DND-41 (cell line): ENCODE measurements at regions not wholly inside any gene's neighbourhood (a gene's known extent, or its start where the extent isn't known, plus 50 kb on each side); places are given as distances from the start of the nearest gene placed in this dataset.

Experiments
- ATAC-seq: fragments of 200-7000 bp; cut with Tn5 transposase; 3 replicates; pipeline ENCODE4 v1.9.1; 2021; ENCODE audit warnings: low read depth; ENCODE audit not compliant: insufficient read depth
- DNase-seq: peaks from one replicate; pipeline ENCODE4 v3.0.0-alpha.2; 2020
- H2AFZ ChIP-seq: 2 replicates; pipeline ENCODE4 v1.6.0; 2012; ENCODE audit warnings: low read depth, low read length
- H3K27ac ChIP-seq: 2 replicates; pipeline ENCODE4 v1.5.1; 2012; ENCODE audit warnings: low read length, inconsistent platforms
- H3K27me3 ChIP-seq: fragments of 200-600 bp; sonication (generic); 2 replicates; pipeline ENCODE4 v1.6.0; 2012; ENCODE audit warnings: low read length, mild to moderate bottlenecking, inconsistent platforms; ENCODE audit not compliant: insufficient read depth, poor library complexity
- H3K36me3 ChIP-seq: 2 replicates; pipeline ENCODE4 v1.5.1; 2012; ENCODE audit warnings: low read length, inconsistent platforms; ENCODE audit not compliant: insufficient read depth
- H3K4me1 ChIP-seq: 2 replicates; pipeline ENCODE4 v1.5.1; 2012; ENCODE audit warnings: mild to moderate bottlenecking, low read length; ENCODE audit not compliant: insufficient read depth
- H3K4me2 ChIP-seq: 2 replicates; pipeline ENCODE4 v1.6.0; 2012; ENCODE audit warnings: mild to moderate bottlenecking, moderate library complexity, low read length, inconsistent platforms; ENCODE audit not compliant: insufficient read depth
- H3K4me3 ChIP-seq, 2 experiments: fragments of 200-600 bp in 1 of 2; shearing (Covaris generic) in 1 of 2; 2 replicates each; pipeline ENCODE4 v1.5.1; 2012 to 2016; ENCODE audit warnings: inconsistent platforms in 2 of 2, low read length in 2 of 2, mild to moderate bottlenecking in 2 of 2, low read depth in 1 of 2, moderate library complexity in 1 of 2
- H3K79me2 ChIP-seq: 2 replicates; pipeline ENCODE4 v1.6.0; 2012; ENCODE audit warnings: low read length, inconsistent platforms; ENCODE audit not compliant: insufficient read depth
- H3K9ac ChIP-seq: 2 replicates; pipeline ENCODE4 v1.6.0; 2012; ENCODE audit warnings: low read depth, mild to moderate bottlenecking, inconsistent platforms, low read length, moderate library complexity
- H3K9me3 ChIP-seq: 2 replicates; pipeline ENCODE4 v1.5.1; 2012; ENCODE audit warnings: low read length, moderate library complexity, mild to moderate bottlenecking, inconsistent platforms; ENCODE audit not compliant: insufficient read depth, severe bottlenecking
- H4K20me1 ChIP-seq: 2 replicates; pipeline ENCODE4 v1.6.0; 2012; ENCODE audit warnings: low read length; ENCODE audit not compliant: insufficient read depth
- EZH2 ChIP-seq: IDR thresholded peaks from 3 replicates; pipeline ENCODE4 v1.6.1; 2012; ENCODE audit warnings: borderline replicate concordance, low read depth, mild to moderate bottlenecking, moderate library complexity, low read length, inconsistent platforms; ENCODE audit not compliant: severe bottlenecking
- TF ChIP-seq, protein P1 (sequence below): IDR thresholded peaks from 2 replicates; pipeline ENCODE4 v1.5.1; 2012; ENCODE audit warnings: borderline replicate concordance, low read length, moderate library complexity, mild to moderate bottlenecking; ENCODE audit not compliant: poor library complexity, severe bottlenecking; ENCODE audit errors: extremely low read depth

DNA sequence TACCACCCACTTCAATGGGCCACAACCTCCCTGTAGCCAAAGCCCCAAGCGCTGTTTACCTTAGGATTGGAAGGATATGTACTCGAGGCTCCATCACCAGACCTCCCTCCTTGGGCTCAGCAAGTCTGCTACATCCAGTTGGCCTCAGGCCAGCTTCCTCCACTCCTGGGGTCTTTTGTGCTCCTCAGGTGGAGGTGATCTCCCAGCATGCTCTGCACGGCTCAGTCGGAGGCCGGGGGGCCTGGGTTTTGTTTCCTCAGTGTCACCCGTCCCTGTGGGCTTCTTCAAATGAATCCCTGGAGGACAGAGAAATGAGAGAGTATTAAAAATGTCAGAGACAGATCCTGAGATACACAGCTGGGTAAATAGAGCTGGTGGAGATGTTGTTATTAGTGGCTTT, 723.1 kb upstream of the TBX3 start:
- no peak for DNase-seq
- no peaks in the 10 kb centered on the region for H3K79me2 ChIP-seq
- H3K27ac ChIP-seq: no peak overlapping the region
- no peak for TF ChIP-seq EZH2
- TF ChIP-seq, protein P1, sequence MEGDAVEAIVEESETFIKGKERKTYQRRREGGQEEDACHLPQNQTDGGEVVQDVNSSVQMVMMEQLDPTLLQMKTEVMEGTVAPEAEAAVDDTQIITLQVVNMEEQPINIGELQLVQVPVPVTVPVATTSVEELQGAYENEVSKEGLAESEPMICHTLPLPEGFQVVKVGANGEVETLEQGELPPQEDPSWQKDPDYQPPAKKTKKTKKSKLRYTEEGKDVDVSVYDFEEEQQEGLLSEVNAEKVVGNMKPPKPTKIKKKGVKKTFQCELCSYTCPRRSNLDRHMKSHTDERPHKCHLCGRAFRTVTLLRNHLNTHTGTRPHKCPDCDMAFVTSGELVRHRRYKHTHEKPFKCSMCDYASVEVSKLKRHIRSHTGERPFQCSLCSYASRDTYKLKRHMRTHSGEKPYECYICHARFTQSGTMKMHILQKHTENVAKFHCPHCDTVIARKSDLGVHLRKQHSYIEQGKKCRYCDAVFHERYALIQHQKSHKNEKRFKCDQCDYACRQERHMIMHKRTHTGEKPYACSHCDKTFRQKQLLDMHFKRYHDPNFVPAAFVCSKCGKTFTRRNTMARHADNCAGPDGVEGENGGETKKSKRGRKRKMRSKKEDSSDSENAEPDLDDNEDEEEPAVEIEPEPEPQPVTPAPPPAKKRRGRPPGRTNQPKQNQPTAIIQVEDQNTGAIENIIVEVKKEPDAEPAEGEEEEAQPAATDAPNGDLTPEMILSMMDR: no peak
- ATAC-seq: no peak
- no peaks in the 10 kb centered on the region for H3K9me3 ChIP-seq
- H3K36me3 ChIP-seq: no peaks in the 10 kb centered on the region
- H2AFZ ChIP-seq: no peak overlapping the region
- no peak overlapping the region for H3K4me3 ChIP-seq
- no peak overlapping the region for H3K9ac ChIP-seq
- no peak overlapping the region for H3K4me2 ChIP-seq
- H4K20me1 ChIP-seq: no peaks in the 10 kb centered on the region
- H3K4me1 ChIP-seq: no peaks in the 10 kb centered on the region
- H3K27me3 ChIP-seq: peaks cover 8% of the 10 kb centered on the region

DNA sequence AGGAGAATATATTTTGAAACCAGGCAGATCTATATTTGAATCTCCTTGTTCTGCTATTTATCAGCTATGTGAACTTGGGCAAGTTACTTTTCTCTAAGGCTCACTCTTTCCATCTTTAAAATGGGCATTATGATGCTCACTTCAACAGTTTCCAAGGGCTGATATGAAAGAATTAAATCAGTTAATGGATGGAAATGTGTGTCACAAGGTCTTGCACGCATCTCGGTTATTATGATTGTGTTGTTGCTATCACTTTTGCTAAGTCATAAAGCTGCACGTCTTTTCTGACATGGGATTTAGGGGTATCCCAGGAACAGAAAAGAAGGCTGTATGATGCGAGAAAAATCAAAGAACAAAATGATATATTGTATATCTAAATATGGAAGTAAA, 721.5 kb upstream of the TBX3 start:
- TF ChIP-seq, protein P1: no peak
- TF ChIP-seq EZH2: no peak
- no peak overlapping the region for H3K4me3 ChIP-seq
- no peaks in the 10 kb centered on the region for H3K79me2 ChIP-seq
- no peak overlapping the region for H3K27ac ChIP-seq
- ATAC-seq: no peak
- H3K4me2 ChIP-seq: no peak overlapping the region
- no peak for DNase-seq
- H3K9ac ChIP-seq: no peak overlapping the region
- H3K27me3 ChIP-seq: peaks cover 9% of the 10 kb centered on the region
- no peaks in the 10 kb centered on the region for H3K4me1 ChIP-seq
- H4K20me1 ChIP-seq: no peaks in the 10 kb centered on the region
- H3K9me3 ChIP-seq: no peaks in the 10 kb centered on the region
- H2AFZ ChIP-seq: no peak overlapping the region
- H3K36me3 ChIP-seq: no peaks in the 10 kb centered on the region

DNA sequence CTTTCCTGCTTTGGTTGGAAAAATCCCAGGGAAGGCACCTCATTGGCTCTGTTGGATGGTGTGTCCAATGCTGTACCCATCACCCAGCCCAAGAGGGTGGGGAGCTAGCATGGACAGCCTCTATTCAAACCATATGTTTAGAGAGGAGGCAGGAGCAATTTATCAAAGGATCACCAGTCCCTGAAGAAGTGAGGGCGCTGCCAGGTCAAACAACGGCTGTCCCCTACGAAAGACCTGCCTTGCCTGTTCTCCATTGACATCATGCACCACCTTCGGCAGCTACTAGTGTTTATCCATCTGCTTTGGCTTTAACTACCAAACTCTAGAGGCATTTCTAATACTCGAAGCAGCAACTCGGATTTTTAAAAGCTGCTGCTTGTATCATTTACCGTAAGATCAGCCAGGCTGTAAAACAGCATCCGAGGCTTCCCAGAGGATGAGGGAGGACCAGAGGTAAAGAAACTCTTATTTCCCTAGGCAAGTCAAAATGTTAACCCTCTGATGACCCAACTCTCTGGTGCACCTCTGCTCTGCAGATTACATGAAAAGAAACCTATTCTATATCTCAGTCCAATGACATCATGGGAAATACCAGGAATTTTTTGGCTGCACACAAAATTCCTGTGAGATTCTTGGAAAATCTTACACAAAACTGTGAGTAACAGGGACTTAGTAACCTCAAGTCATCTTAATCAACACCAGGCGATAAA, 720.9 kb upstream of the TBX3 start:
- TF ChIP-seq, protein P1: no peak
- no peak for TF ChIP-seq EZH2
- peaks cover 9% of the 10 kb centered on the region for H3K27me3 ChIP-seq
- no peak overlapping the region for H2AFZ ChIP-seq
- no peaks in the 10 kb centered on the region for H3K9me3 ChIP-seq
- no peak for ATAC-seq
- H3K27ac ChIP-seq: no peak overlapping the region
- no peak overlapping the region for H3K4me2 ChIP-seq
- no peaks in the 10 kb centered on the region for H3K4me1 ChIP-seq
- no peak overlapping the region for H3K9ac ChIP-seq
- no peak overlapping the region for H3K4me3 ChIP-seq
- H3K36me3 ChIP-seq: no peaks in the 10 kb centered on the region
- H3K79me2 ChIP-seq: no peaks in the 10 kb centered on the region
- no peak for DNase-seq
- no peaks in the 10 kb centered on the region for H4K20me1 ChIP-seq

DNA sequence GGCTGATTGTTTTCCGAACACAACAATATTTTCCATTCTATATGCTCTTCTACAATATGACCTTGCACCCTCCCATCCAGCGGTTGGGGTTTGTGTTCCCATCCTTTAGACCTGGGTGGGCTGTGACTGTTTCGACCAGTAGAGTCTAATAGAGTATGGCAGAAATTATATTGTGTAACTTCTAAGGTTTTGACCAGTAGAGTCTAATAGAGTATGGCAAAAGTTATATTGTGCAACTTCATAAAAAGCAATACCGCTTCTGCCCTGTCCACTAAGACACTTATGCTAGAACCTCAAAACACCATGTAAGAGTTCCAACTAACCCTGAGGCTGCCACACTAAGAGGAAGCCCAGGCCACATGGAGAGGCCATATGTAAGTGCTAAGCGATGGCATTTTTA, 719.7 kb upstream of the TBX3 start:
- ATAC-seq (no peak), DNase-seq (no peak)
- H3K27me3 ChIP-seq: peaks cover 9% of the 10 kb centered on the region
- no peak for TF ChIP-seq EZH2
- TF ChIP-seq, protein P1: no peak
- no peak overlapping the region for H3K4me2 ChIP-seq
- no peaks in the 10 kb centered on the region for H3K36me3 ChIP-seq
- H3K9me3 ChIP-seq: no peaks in the 10 kb centered on the region
- H3K4me1 ChIP-seq: no peaks in the 10 kb centered on the region
- H4K20me1 ChIP-seq: no peaks in the 10 kb centered on the region
- no peak overlapping the region for H2AFZ ChIP-seq
- no peak overlapping the region for H3K9ac ChIP-seq
- H3K79me2 ChIP-seq: no peaks in the 10 kb centered on the region
- H3K4me3 ChIP-seq: no peak overlapping the region
- H3K27ac ChIP-seq: no peak overlapping the region
